OCI-LY3 (cell line): ENCODE measurements at regions not wholly inside any gene's neighbourhood (a gene's known extent, or its start where the extent isn't known, plus 50 kb on each side); places are given as distances from the start of the nearest gene placed in this dataset.

Source experiments
- H2AFZ ChIP-seq: fragments of 200-600, 300-600 bp; shearing (Covaris generic); 2 replicates; pipeline ENCODE4 v1.6.0; 2014; ENCODE audit warnings: antibody characterized with exemption, low read depth, low read length
- H3K27ac ChIP-seq: fragments of 200-600, 300-600 bp; sonication (generic); 2 replicates; pipeline ENCODE4 v1.5.1; 2014; ENCODE audit warnings: mild to moderate bottlenecking, low read length, moderate library complexity, mixed read lengths
- H3K27me3 ChIP-seq: fragments of 200-600, 300-600 bp; sonication (generic); 2 replicates; pipeline ENCODE4 v1.6.1; 2014; ENCODE audit warnings: low read depth, low read length, mixed read lengths
- H3K36me3 ChIP-seq: fragments of 200-600, 300-600 bp; sonication (generic); replicated peaks from 2 replicates; pipeline ENCODE3; 2014; ENCODE audit warnings: low read depth, low read length, mixed read lengths
- H3K4me1 ChIP-seq: fragments of 300-600, 200-600 bp; sonication (generic); 2 replicates; pipeline ENCODE4 v1.6.1; 2014; ENCODE audit warnings: low read length, mixed read lengths
- H3K4me2 ChIP-seq: fragments of 200-600, 300-600 bp; sonication (generic); 2 replicates; pipeline ENCODE4 v1.6.1; 2014; ENCODE audit warnings: low read length, mixed read lengths
- H3K4me3 ChIP-seq: fragments of 300-600, 200-600 bp; sonication (generic); 2 replicates; pipeline ENCODE4 v1.5.1; 2014; ENCODE audit warnings: antibody characterized with exemption, mild to moderate bottlenecking, low read length, moderate library complexity
- H3K79me2 ChIP-seq: fragments of 300-600, 200-600 bp; shearing (Covaris generic); 2 replicates; pipeline ENCODE4 v1.6.1; 2014; ENCODE audit warnings: mild to moderate bottlenecking, low read length, mixed read lengths
- H3K9ac ChIP-seq: fragments of 300-600, 200-600 bp; shearing (Covaris generic); 2 replicates; pipeline ENCODE4 v1.6.0; 2014; ENCODE audit warnings: mild to moderate bottlenecking, low read length, moderate library complexity
- H3K9me3 ChIP-seq: fragments of 200-600, 300-600 bp; shearing (Covaris generic); 2 replicates; pipeline ENCODE4 v1.6.1; 2014; ENCODE audit warnings: low read length, mixed read lengths; ENCODE audit not compliant: insufficient read depth
- H4K20me1 ChIP-seq: fragments of 200-600, 300-600 bp; sonication (generic); 2 replicates; pipeline ENCODE4 v1.6.1; 2016; ENCODE audit warnings: low read length, mixed read lengths; ENCODE audit not compliant: insufficient read depth
- EZH2phosphoT487 ChIP-seq: fragments of 200-600 bp; shearing (Covaris generic); IDR thresholded peaks from 2 replicates; pipeline ENCODE4 v1.6.1; 2018; ENCODE audit warnings: antibody characterized with exemption, mixed run types, low read depth
- TF ChIP-seq, protein P1 (sequence below): fragments of 200-600, 300-600 bp; sonication (generic); IDR thresholded peaks from 2 replicates; pipeline ENCODE4 v1.5.1; 2014; ENCODE audit warnings: antibody characterized with exemption, low read length, low read depth

DNA sequence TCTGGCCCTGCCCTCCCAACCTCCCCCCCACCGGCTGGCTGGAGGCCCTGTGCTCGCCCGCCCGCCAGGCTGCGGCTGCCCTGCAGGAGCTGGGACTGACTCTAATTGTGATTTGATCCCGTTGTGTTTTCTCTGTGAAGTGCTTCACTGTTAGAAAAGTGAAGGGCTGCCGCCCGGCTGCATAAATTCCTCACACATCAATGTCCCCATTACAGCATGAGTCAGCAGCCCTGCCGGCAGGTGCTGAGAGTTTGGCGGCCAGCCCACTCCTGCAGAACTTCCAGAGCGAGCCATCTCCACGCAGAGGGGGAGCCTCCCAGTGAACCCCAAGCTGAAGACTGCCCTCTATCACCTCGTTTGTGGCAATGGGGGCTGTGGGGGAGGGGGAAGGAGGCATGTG is 137.9 kb downstream of the DLL1 start:
- Histone ChIP-seq H3K27me3 (no peaks in the 10 kb centered on the region), H3K4me1 (no peaks in the 10 kb centered on the region), H3K27ac (no peak overlapping the region), H3K36me3 (no peaks in the 10 kb centered on the region), H4K20me1 (no peaks in the 10 kb centered on the region), H3K79me2 (no peaks in the 10 kb centered on the region), H3K9me3 (no peaks in the 10 kb centered on the region), H3K4me3 (no peak overlapping the region), H3K4me2 (no peak overlapping the region), H2AFZ (no peak overlapping the region), H3K9ac (no peak overlapping the region)
- no peak for TF ChIP-seq EZH2phosphoT487
- TF ChIP-seq, protein P1, sequence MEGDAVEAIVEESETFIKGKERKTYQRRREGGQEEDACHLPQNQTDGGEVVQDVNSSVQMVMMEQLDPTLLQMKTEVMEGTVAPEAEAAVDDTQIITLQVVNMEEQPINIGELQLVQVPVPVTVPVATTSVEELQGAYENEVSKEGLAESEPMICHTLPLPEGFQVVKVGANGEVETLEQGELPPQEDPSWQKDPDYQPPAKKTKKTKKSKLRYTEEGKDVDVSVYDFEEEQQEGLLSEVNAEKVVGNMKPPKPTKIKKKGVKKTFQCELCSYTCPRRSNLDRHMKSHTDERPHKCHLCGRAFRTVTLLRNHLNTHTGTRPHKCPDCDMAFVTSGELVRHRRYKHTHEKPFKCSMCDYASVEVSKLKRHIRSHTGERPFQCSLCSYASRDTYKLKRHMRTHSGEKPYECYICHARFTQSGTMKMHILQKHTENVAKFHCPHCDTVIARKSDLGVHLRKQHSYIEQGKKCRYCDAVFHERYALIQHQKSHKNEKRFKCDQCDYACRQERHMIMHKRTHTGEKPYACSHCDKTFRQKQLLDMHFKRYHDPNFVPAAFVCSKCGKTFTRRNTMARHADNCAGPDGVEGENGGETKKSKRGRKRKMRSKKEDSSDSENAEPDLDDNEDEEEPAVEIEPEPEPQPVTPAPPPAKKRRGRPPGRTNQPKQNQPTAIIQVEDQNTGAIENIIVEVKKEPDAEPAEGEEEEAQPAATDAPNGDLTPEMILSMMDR, result no peak

- no peaks in the 10 kb centered on the region for H3K4me1 ChIP-seq
- no peaks in the 10 kb centered on the region for H4K20me1 ChIP-seq
- no peaks in the 10 kb centered on the region for H3K36me3 ChIP-seq
- H3K79me2 ChIP-seq, result no peaks in the 10 kb centered on the region
- H3K27ac ChIP-seq, result no peak overlapping the region
- no peak overlapping the region for H3K4me3 ChIP-seq
- H3K9me3 ChIP-seq, result no peaks in the 10 kb centered on the region
- no peak overlapping the region for H3K4me2 ChIP-seq
- no peak overlapping the region for H2AFZ ChIP-seq
- no peaks in the 10 kb centered on the region for H3K27me3 ChIP-seq
- H3K9ac ChIP-seq, result no peak overlapping the region
- no peak for TF ChIP-seq EZH2phosphoT487
- TF ChIP-seq, protein P1, result no peak
These were observed 138.6 kb downstream of the DLL1 start for GRCh38 chr6:170152124-170152926.

- H3K27me3 ChIP-seq, result no peaks in the 10 kb centered on the region
- H3K36me3 ChIP-seq, result no peaks in the 10 kb centered on the region
- no peak overlapping the region for H3K4me3 ChIP-seq
- no peaks in the 10 kb centered on the region for H3K79me2 ChIP-seq
- H3K27ac ChIP-seq, result no peak overlapping the region
- H3K9me3 ChIP-seq, result no peaks in the 10 kb centered on the region
- H4K20me1 ChIP-seq, result no peaks in the 10 kb centered on the region
- TF ChIP-seq EZH2phosphoT487, result no peak
- TF ChIP-seq, protein P1, result no peak
- no peak overlapping the region for H2AFZ ChIP-seq
- H3K4me1 ChIP-seq, result no peaks in the 10 kb centered on the region
- no peak overlapping the region for H3K4me2 ChIP-seq
- no peak overlapping the region for H3K9ac ChIP-seq
These were observed 139.1 kb downstream of the DLL1 start for GRCh38 chr6:170151804-170152123.

DNA sequence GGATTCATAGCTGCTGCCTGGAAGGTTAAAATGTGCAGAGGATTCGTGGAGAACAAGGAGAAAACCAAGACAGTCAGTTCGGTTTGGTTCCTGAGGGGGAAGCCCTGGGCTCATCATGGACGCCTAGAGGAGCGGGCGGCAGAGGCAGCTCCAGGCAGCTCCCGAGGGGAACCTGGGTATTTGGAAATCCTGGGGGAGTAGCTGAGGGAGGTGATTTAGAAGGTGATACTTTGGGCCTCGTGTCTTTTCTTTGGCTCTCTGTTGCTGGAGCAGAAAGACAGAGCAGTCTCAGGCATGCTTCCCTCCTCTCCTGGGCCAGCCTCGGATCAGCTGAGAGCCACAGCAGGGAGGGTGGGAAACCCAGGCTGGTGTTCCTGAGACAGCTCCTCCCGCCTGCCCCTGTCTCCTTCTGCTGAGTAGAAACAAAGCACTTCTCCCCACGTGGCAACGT is 139.5 kb downstream of the DLL1 start:
- H4K20me1 ChIP-seq, result no peaks in the 10 kb centered on the region
- H3K79me2 ChIP-seq, result no peaks in the 10 kb centered on the region

More for the DNA sequence above, 139.5 kb downstream of the DLL1 start:
- Histone ChIP-seq H3K4me3 (no peak overlapping the region), H3K27me3 (no peaks in the 10 kb centered on the region), H2AFZ (no peak overlapping the region), H3K9ac (no peak overlapping the region), H3K27ac (no peak overlapping the region), H3K4me2 (no peak overlapping the region), H3K9me3 (no peaks in the 10 kb centered on the region), H3K36me3 (no peaks in the 10 kb centered on the region), H3K4me1 (no peaks in the 10 kb centered on the region)
- no peak for TF ChIP-seq EZH2phosphoT487
- TF ChIP-seq, protein P1, result no peak
